MM.1S (cell line): ENCODE measurements at regions not wholly inside any gene's neighbourhood (a gene's known extent, or its start where the extent isn't known, plus 50 kb on each side); places are given as distances from the start of the nearest gene placed in this dataset.

ENCODE experiments used
- DNase-seq: peaks from one replicate; pipeline ENCODE4 v3.0.0-alpha.2; 2015
- H2AFZ ChIP-seq: fragments of 300-600 bp; sonication (generic); 2 replicates; pipeline ENCODE4 v1.6.0; 2016; ENCODE audit warnings: antibody characterized with exemption, low read length
- H3F3A ChIP-seq: fragments of 300-600 bp; sonication (generic); 2 replicates; pipeline ENCODE4 v1.6.1; 2016; ENCODE audit warnings: mild to moderate bottlenecking, antibody characterized with exemption, low read length, moderate library complexity, mixed read lengths; ENCODE audit not compliant: insufficient read depth
- H3K27ac ChIP-seq: fragments of 300-600 bp; sonication (generic); 2 replicates; pipeline ENCODE4 v1.5.1; 2016; ENCODE audit warnings: mild to moderate bottlenecking, low read length
- H3K27me3 ChIP-seq: fragments of 300-600 bp; sonication (generic); replicated peaks from 2 replicates; pipeline ENCODE4 v1.6.0; 2016; ENCODE audit warnings: low read length; ENCODE audit not compliant: insufficient read depth
- H3K36me3 ChIP-seq: fragments of 300-600 bp; sonication (generic); replicated peaks from 2 replicates; pipeline ENCODE4 v1.6.1; 2016; ENCODE audit warnings: mild to moderate bottlenecking, low read length, mixed read lengths; ENCODE audit not compliant: insufficient read depth
- H3K4me1 ChIP-seq: fragments of 300-600 bp; sonication (generic); 2 replicates; pipeline ENCODE4 v1.6.1; 2016; ENCODE audit warnings: low read length, mixed read lengths
- H3K4me2 ChIP-seq: fragments of 300-600 bp; sonication (generic); 2 replicates; pipeline ENCODE4 v1.6.0; 2016; ENCODE audit warnings: low read depth, low read length
- H3K4me3 ChIP-seq: fragments of 300-600 bp; sonication (generic); 2 replicates; pipeline ENCODE4 v1.5.1; 2016; ENCODE audit warnings: low read length, mixed read lengths
- H3K79me2 ChIP-seq: fragments of 300-600 bp; sonication (generic); 2 replicates; pipeline ENCODE4 v1.6.1; 2016; ENCODE audit warnings: mixed run types, low read length, mixed read lengths
- H3K9ac ChIP-seq: fragments of 300-600 bp; sonication (generic); 2 replicates; pipeline ENCODE4 v1.6.1; 2016; ENCODE audit warnings: low read length, mixed read lengths
- H3K9me2 ChIP-seq: fragments of 300-600 bp; sonication (generic); replicated peaks from 2 replicates; pipeline ENCODE4 v1.6.1; 2016; ENCODE audit warnings: mild to moderate bottlenecking, low read length, mixed read lengths; ENCODE audit not compliant: insufficient read depth
- H3K9me3 ChIP-seq: fragments of 300-600 bp; sonication (generic); replicated peaks from 2 replicates; pipeline ENCODE4 v1.6.1; 2016; ENCODE audit warnings: mild to moderate bottlenecking, low read length, mixed read lengths; ENCODE audit not compliant: insufficient read depth
- H4K20me1 ChIP-seq: fragments of 300-600 bp; sonication (generic); 2 replicates; pipeline ENCODE4 v1.6.1; 2016; ENCODE audit warnings: mild to moderate bottlenecking, low read length, moderate library complexity, mixed read lengths; ENCODE audit not compliant: insufficient read depth
- EZH2 ChIP-seq: fragments of 300-600 bp; sonication (generic); optimal IDR thresholded peaks from 2 replicates; pipeline ENCODE3; 2017; ENCODE audit warnings: low read depth, mild to moderate bottlenecking, antibody characterized with exemption, low read length, mixed read lengths
- EZH2phosphoT487 ChIP-seq: fragments of 300-600 bp; sonication (generic); IDR thresholded peaks from 2 replicates; pipeline ENCODE4 v1.6.1; 2018; ENCODE audit warnings: antibody characterized with exemption, low read length
- TF ChIP-seq, protein P1 (sequence below): fragments of 300-600 bp; sonication (generic); IDR thresholded peaks from 2 replicates; pipeline ENCODE4 v1.5.1; 2016; ENCODE audit warnings: antibody characterized with exemption, low read length, mixed read lengths

DNA sequence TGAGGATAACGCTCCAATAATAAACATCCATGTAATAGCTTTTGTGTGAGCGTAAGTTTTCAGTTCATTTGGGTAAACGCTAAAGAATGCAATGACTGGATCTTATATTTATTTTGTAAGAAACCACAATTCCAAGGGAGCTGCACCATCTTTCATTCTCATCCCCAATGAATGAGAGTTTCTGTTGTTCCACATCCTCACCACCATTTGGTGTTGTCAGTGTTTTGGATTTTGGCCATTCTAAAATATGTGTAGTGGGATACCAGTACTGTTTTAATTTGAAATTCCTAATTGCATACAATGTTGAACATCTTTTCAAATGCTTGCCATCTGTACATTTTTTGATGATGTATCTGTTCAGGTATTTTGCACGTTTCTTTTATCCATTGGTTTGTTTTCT is 50.9 kb upstream of the SEMA3D start:
- Histone ChIP-seq H3K4me2 (no peak overlapping the region), H3K79me2 (no peaks in the 10 kb centered on the region), H3K4me3 (no peak overlapping the region), H3K27ac (no peak overlapping the region), H3K4me1 (no peaks in the 10 kb centered on the region), H3K9me3 (no peaks in the 10 kb centered on the region), H3K36me3 (no peaks in the 10 kb centered on the region), H4K20me1 (no peaks in the 10 kb centered on the region), H2AFZ (no peak overlapping the region), H3K27me3 (no peaks in the 10 kb centered on the region), H3F3A (no peaks in the 10 kb centered on the region), H3K9me2 (no peaks in the 10 kb centered on the region), H3K9ac (no peak overlapping the region)
- no peak for TF ChIP-seq EZH2
- TF ChIP-seq, protein P1, sequence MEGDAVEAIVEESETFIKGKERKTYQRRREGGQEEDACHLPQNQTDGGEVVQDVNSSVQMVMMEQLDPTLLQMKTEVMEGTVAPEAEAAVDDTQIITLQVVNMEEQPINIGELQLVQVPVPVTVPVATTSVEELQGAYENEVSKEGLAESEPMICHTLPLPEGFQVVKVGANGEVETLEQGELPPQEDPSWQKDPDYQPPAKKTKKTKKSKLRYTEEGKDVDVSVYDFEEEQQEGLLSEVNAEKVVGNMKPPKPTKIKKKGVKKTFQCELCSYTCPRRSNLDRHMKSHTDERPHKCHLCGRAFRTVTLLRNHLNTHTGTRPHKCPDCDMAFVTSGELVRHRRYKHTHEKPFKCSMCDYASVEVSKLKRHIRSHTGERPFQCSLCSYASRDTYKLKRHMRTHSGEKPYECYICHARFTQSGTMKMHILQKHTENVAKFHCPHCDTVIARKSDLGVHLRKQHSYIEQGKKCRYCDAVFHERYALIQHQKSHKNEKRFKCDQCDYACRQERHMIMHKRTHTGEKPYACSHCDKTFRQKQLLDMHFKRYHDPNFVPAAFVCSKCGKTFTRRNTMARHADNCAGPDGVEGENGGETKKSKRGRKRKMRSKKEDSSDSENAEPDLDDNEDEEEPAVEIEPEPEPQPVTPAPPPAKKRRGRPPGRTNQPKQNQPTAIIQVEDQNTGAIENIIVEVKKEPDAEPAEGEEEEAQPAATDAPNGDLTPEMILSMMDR = no peak
- TF ChIP-seq EZH2phosphoT487 = no peak
- no peak for DNase-seq
